Neural progenitor cell (in vitro differentiated cells): ENCODE measurements at regions not wholly inside any gene's neighbourhood (a gene's known extent, or its start where the extent isn't known, plus 50 kb on each side); places are given as distances from the start of the nearest gene placed in this dataset.

Experiments used
- DNase-seq: peaks from one replicate; pipeline ENCODE4 v3.0.0-alpha.2; 2016; ENCODE audit warnings: low spot score
- H2AFZ ChIP-seq: fragments of 200-600 bp; sonication (generic); replicated peaks from 2 replicates; pipeline ENCODE4 v1.6.1; 2016; ENCODE audit warnings: antibody characterized with exemption
- H3F3A ChIP-seq: fragments of 200-600 bp; sonication (generic); 2 replicates; pipeline ENCODE4 v1.6.1; 2016; ENCODE audit warnings: antibody characterized with exemption, low read depth
- H3K27ac ChIP-seq: fragments of 200-600 bp; sonication (generic); 2 replicates; pipeline ENCODE4 v1.5.1; 2016; ENCODE audit warnings: mild to moderate bottlenecking
- H3K27me3 ChIP-seq: fragments of 200-600 bp; sonication (generic); 2 replicates; pipeline ENCODE4 v1.6.1; 2016; ENCODE audit warnings: mild to moderate bottlenecking, moderate library complexity
- H3K36me3 ChIP-seq: fragments of 200-600 bp; sonication (generic); 2 replicates; pipeline ENCODE4 v1.5.1; 2016
- H3K4me1 ChIP-seq: fragments of 200-600 bp; sonication (generic); 2 replicates; pipeline ENCODE4 v1.6.1; 2016; ENCODE audit warnings: mixed run types
- H3K4me2 ChIP-seq: fragments of 200-600 bp; sonication (generic); 2 replicates; pipeline ENCODE4 v1.6.1; 2016
- H3K4me3 ChIP-seq: fragments of 200-600 bp; sonication (generic); 2 replicates; pipeline ENCODE4 v1.5.1; 2016
- H3K79me2 ChIP-seq: fragments of 200-600 bp; sonication (generic); 2 replicates; pipeline ENCODE4 v1.6.1; 2016; ENCODE audit warnings: low read depth
- H3K9ac ChIP-seq: fragments of 200-600 bp; sonication (generic); 2 replicates; pipeline ENCODE4 v1.6.1; 2016
- H3K9me3 ChIP-seq: fragments of 200-600 bp; sonication (generic); 2 replicates; pipeline ENCODE4 v1.5.1; 2016; ENCODE audit warnings: low read depth
- H4K20me1 ChIP-seq: fragments of 200-600 bp; sonication (generic); 2 replicates; pipeline ENCODE4 v1.6.1; 2016; ENCODE audit warnings: low read depth
- H3K27ac Mint-ChIP-seq: 3 replicates; pipeline ENCODE4 v1.8.0; 2021; ENCODE audit warnings: mixed read lengths
- H3K27me3 Mint-ChIP-seq: 2 replicates; pipeline ENCODE4 v1.8.0; 2022; ENCODE audit warnings: low read depth, mild to moderate bottlenecking, inconsistent platforms, moderate library complexity, mixed read lengths; ENCODE audit not compliant: insufficient read depth
- H3K36me3 Mint-ChIP-seq: 3 replicates; pipeline ENCODE4 v1.8.0; 2021; ENCODE audit warnings: mixed read lengths
- H3K4me1 Mint-ChIP-seq: 3 replicates; pipeline ENCODE4 v1.8.0; 2021; ENCODE audit warnings: mixed read lengths
- H3K4me3 Mint-ChIP-seq: 3 replicates; pipeline ENCODE4 v1.8.0; 2021; ENCODE audit warnings: mild to moderate bottlenecking, moderate library complexity, mixed read lengths
- H3K9me3 Mint-ChIP-seq: 3 replicates; pipeline ENCODE4 v1.8.0; 2020; ENCODE audit warnings: mixed read lengths
- EZH2 ChIP-seq: fragments of 200-600 bp; sonication (generic); IDR thresholded peaks from 2 replicates; pipeline ENCODE4 v1.6.1; 2017; ENCODE audit warnings: antibody characterized with exemption, mild to moderate bottlenecking, moderate library complexity
- EZH2phosphoT487 ChIP-seq: fragments of 200-600 bp; sonication (generic); IDR thresholded peaks from 2 replicates; pipeline ENCODE4 v1.6.1; 2017; ENCODE audit warnings: antibody characterized with exemption
- TF ChIP-seq, protein P1 (sequence below): fragments of 200-600 bp; sonication (generic); IDR thresholded peaks from 2 replicates; pipeline ENCODE4 v1.5.1; 2017; ENCODE audit warnings: antibody characterized with exemption, mild to moderate bottlenecking

DNA sequence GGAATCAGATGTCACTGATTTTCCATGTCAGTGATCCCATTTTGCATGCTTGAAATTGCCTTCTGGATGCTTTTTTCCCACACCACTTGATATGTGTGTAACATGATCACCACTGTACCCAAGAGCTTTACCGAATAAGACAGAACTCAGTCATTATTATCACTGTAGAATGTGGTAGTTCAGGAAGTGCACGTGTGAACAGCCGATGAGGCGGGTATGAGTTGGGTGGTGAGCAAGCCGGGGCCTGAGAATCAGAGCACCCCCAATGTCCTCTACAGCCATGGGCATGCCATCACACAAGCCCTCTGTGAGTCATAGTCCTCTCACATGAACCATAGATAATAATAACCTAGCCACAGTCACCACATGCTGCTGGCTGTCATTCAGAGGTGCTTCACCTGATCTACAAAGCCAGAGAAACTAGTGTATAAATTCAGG, 470.8 kb downstream of the SOX2 start:
- H4K20me1 ChIP-seq = no peaks in the 10 kb centered on the region
- H3K9ac ChIP-seq = no peak overlapping the region
- H3K36me3 ChIP-seq = no peaks in the 10 kb centered on the region
- H3F3A ChIP-seq = peaks cover 22% of the 10 kb centered on the region
- no peak for DNase-seq
- Mint-ChIP-seq H3K36me3 (no peaks in the 10 kb centered on the region), H3K27ac (peak overlapping the region; percentile 61), H3K4me3 (no peak overlapping the region), H3K27me3 (peaks cover 5% of the 10 kb centered on the region), H3K4me1 (peaks cover 54% of the 10 kb centered on the region), H3K9me3 (peaks cover 7% of the 10 kb centered on the region)
- no peak overlapping the region for H2AFZ ChIP-seq
- H3K4me1 ChIP-seq = peaks cover 51% of the 10 kb centered on the region
- no peak overlapping the region for H3K4me3 ChIP-seq
- H3K27ac ChIP-seq = no peak overlapping the region
- H3K79me2 ChIP-seq = no peaks in the 10 kb centered on the region
- H3K4me2 ChIP-seq = no peak overlapping the region
- H3K27me3 ChIP-seq = no peaks in the 10 kb centered on the region
- TF ChIP-seq, protein P1, sequence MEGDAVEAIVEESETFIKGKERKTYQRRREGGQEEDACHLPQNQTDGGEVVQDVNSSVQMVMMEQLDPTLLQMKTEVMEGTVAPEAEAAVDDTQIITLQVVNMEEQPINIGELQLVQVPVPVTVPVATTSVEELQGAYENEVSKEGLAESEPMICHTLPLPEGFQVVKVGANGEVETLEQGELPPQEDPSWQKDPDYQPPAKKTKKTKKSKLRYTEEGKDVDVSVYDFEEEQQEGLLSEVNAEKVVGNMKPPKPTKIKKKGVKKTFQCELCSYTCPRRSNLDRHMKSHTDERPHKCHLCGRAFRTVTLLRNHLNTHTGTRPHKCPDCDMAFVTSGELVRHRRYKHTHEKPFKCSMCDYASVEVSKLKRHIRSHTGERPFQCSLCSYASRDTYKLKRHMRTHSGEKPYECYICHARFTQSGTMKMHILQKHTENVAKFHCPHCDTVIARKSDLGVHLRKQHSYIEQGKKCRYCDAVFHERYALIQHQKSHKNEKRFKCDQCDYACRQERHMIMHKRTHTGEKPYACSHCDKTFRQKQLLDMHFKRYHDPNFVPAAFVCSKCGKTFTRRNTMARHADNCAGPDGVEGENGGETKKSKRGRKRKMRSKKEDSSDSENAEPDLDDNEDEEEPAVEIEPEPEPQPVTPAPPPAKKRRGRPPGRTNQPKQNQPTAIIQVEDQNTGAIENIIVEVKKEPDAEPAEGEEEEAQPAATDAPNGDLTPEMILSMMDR = no peak
- TF ChIP-seq EZH2 = no peak
- TF ChIP-seq EZH2phosphoT487 = no peak
- no peaks in the 10 kb centered on the region for H3K9me3 ChIP-seq

DNA sequence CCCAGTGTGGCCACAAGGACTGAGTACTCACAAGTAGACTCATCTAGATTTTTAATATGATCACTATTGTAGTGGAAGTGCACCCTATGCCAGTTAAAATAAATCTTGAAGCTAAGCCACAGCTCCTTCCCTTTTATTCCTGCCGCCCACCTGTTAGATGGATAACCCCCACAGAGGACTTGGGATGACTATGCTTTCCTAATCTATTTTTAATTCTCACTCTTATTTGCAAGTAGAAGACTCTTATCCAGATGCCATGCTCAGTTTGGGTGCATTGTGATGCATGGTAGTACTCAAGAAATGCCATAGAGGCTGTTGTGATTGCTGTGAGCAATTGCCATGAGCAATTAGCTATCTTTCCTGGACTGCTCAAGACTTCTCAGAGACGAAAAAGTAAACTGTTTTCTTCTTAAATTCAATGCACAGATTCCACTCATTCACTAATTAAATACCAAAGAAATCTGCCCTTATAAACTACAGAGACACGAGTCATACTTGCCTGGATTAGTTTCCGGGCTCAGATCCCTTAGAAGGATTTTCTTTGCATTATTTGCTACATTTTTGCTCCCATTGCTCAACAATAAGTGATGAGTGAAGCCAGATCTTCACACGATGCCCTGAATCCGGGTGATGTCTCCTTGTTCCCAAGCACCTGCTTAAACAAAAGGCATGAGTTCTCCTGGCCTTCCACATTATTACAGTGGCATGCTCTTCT, 472.1 kb downstream of the SOX2 start:
- Histone ChIP-seq H3K4me2 (no peak overlapping the region), H3K4me1 (peaks cover 42% of the 10 kb centered on the region), H3K9ac (no peak overlapping the region), H2AFZ (peak overlapping the region; percentile 26), H3K27me3 (no peaks in the 10 kb centered on the region), H3F3A (peaks cover 21% of the 10 kb centered on the region), H3K9me3 (no peaks in the 10 kb centered on the region), H3K79me2 (no peaks in the 10 kb centered on the region), H3K4me3 (no peak overlapping the region), H3K36me3 (no peaks in the 10 kb centered on the region), H3K27ac (no peak overlapping the region), H4K20me1 (no peaks in the 10 kb centered on the region)
- peaks cover 5% of the 10 kb centered on the region for H3K27me3 Mint-ChIP-seq
- peaks cover 7% of the 10 kb centered on the region for H3K9me3 Mint-ChIP-seq
- no peaks in the 10 kb centered on the region for H3K36me3 Mint-ChIP-seq
- DNase-seq = peak; percentile 12
- TF ChIP-seq EZH2 (no peak), EZH2phosphoT487 (no peak)
- TF ChIP-seq, protein P1 = no peak
- H3K4me3 Mint-ChIP-seq = no peak overlapping the region
- peaks cover 46% of the 10 kb centered on the region for H3K4me1 Mint-ChIP-seq
- H3K27ac Mint-ChIP-seq = peak overlapping the region; percentile 73

DNA sequence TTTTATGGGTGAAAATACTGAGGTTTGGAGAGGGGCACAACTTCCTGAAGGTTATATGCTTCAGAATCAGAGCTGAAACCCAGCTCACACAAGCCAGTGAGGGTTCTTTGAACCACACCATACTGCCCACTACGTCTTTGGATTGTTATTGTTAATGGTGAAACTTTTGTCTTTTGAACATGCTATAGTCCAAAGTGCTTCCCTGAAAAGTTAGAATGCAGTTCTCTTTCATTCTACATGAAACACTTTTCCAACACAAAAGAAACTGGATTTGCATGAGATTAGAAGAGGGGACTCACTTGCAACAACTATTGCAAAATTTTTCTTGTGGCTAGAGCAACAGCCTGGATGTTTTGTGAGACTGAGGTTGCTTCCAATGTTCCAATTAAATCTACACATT, 473.6 kb downstream of the SOX2 start:
- H3K4me1 Mint-ChIP-seq = peaks cover 33% of the 10 kb centered on the region
- H3K9me3 Mint-ChIP-seq = peaks cover 7% of the 10 kb centered on the region
- Histone ChIP-seq H3K27me3 (no peaks in the 10 kb centered on the region), H3K27ac (no peak overlapping the region), H2AFZ (peak overlapping the region; percentile 60), H3K4me1 (peaks cover 28% of the 10 kb centered on the region), H3K4me3 (no peak overlapping the region), H4K20me1 (no peaks in the 10 kb centered on the region), H3K4me2 (no peak overlapping the region), H3K9me3 (no peaks in the 10 kb centered on the region), H3K9ac (no peak overlapping the region), H3F3A (peaks cover 7% of the 10 kb centered on the region), H3K36me3 (no peaks in the 10 kb centered on the region), H3K79me2 (no peaks in the 10 kb centered on the region)
- no peak for DNase-seq
- H3K4me3 Mint-ChIP-seq = no peak overlapping the region
- H3K27me3 Mint-ChIP-seq = peaks cover 5% of the 10 kb centered on the region
- TF ChIP-seq EZH2 = no peak
- no peak for TF ChIP-seq EZH2phosphoT487
- TF ChIP-seq, protein P1 = no peak
- no peaks in the 10 kb centered on the region for H3K36me3 Mint-ChIP-seq
- no peak overlapping the region for H3K27ac Mint-ChIP-seq
